ENCODE measurements at regions not wholly inside any gene's neighbourhood (a gene's known extent, or its start where the extent isn't known, plus 50 kb on each side); places are given as distances from the start of the nearest gene placed in this dataset.

GRCh38 chr1:185449378-185450059, 132.5 kb upstream of the IVNS1ABP start:
- H3K4me3 ChIP-seq (replicated peaks in 1 of 3; ENCODE audit: insufficient read depth in 1 of 3, low read depth in 1 of 3, low read length in 3 of 3), result no peak overlapping the region
- CTCF ChIA-PET, result no interaction called here
- DNase-seq (ENCODE audit: low read depth, low spot score) (no peak), FAIRE-seq (no peak)
- intact Hi-C loops (cut with micrococcal nuclease) (loop anchor here (5.0 kb wide), 1 partner anchor 132 kb away; the partner anchor contains the start of gene IVNS1ABP), dilution Hi-C loops (cut with MboI; ENCODE audit: extremely low pct_ligation_motif_present, low sequenced_read_pairs) (no loop called here)
- BruUV-seq (replicated peaks), result no TSS peak
- H3K79me2 ChIP-seq (ENCODE audit: control insufficient read depth, insufficient read depth, low read length), result no peaks in the 10 kb centered on the region
- TF ChIP-seq EZH2 (IDR thresholded peaks at IDR 0.05; ENCODE audit: borderline replicate concordance, low read depth, low read length, severe bottlenecking) (no peak), POLR2A (IDR thresholded peaks at IDR 0.05; ENCODE audit: low read depth, low read length) (no peak), CTCF (IDR thresholded peaks at IDR 0.05; ENCODE audit: extremely low read depth in 1 of 2, insufficient read depth in 1 of 2, low read depth in 1 of 2, low read length in 2 of 2) (no peak), MYC (IDR thresholded peaks at IDR 0.05; ENCODE audit: low read depth, low read length) (no peak), FOS (IDR thresholded peaks at IDR 0.05; ENCODE audit: borderline replicate concordance, insufficient read depth, low read length) (no peak), JUN (IDR thresholded peaks at IDR 0.05; ENCODE audit: borderline replicate concordance, insufficient read depth, insufficient read length, low read depth) (no peak)
- H3K9me3 ChIP-seq (replicated peaks; ENCODE audit: control insufficient read depth, insufficient read depth, low read length), result no peaks in the 10 kb centered on the region
- H2AFZ ChIP-seq (ENCODE audit: low read depth, low read length), result no peak overlapping the region
- H3K9me1 ChIP-seq (replicated peaks; ENCODE audit: control insufficient read depth, extremely low read depth, insufficient read depth, low read length), result no peaks in the 10 kb centered on the region
- H3K36me3 ChIP-seq (ENCODE audit: control insufficient read depth in 2 of 2, extremely low read depth in 1 of 2, insufficient read depth in 2 of 2, low read length in 2 of 2), result no peaks in the 10 kb centered on the region
- H4K20me1 ChIP-seq (replicated peaks; ENCODE audit: control insufficient read depth, extremely low read depth, insufficient read depth, low read length), result no peaks in the 10 kb centered on the region
- no peak overlapping the region for H3K27ac ChIP-seq (ENCODE audit: insufficient read depth, low read depth, low read length)
- H3K27me3 ChIP-seq (ENCODE audit: control insufficient read depth in 2 of 2, insufficient read depth in 2 of 2, low read length in 2 of 2), result no peaks in the 10 kb centered on the region
- POLR2A ChIA-PET, result no interaction called here
- no peak overlapping the region for H3K4me2 ChIP-seq (ENCODE audit: insufficient read depth, low read length)
- no peak overlapping the region for H3K9ac ChIP-seq (replicated peaks; ENCODE audit: extremely low read depth, insufficient read depth, low read length)
- peaks cover 3% of the 10 kb centered on the region for H3K4me1 ChIP-seq (ENCODE audit: control insufficient read depth, extremely low read depth, insufficient read depth, low read length)

Measured in endothelial cell of umbilical vein (primary cell).